ENCODE measurements at regions not wholly inside any gene's neighbourhood (a gene's known extent, or its start where the extent isn't known, plus 50 kb on each side); places are given as distances from the start of the nearest gene placed in this dataset.

GRCh38 chr12:124478985-124479645 lies 88.3 kb downstream of the NCOR2 start:
- ChIA-PET CTCF (no interaction called here), RAD21 (ENCODE audit: low non-redundant PET in 1 of 2, low total read pairs in 2 of 2, uncharacterized antibody in 2 of 2, unreplicated experiment in 2 of 2) (no interaction called here), POLR2A (no interaction called here)
- ATAC-seq (no peak), DNase-seq (ENCODE audit: low read depth, low spot score) (no peak)
- Histone ChIP-seq H3K79me2 (ENCODE audit: insufficient read depth, low read length) (peaks cover 4% of the 10 kb centered on the region; the same call in 1 of the 2 replicates), H3K4me3 (replicated peaks in 1 of 2; ENCODE audit: low read depth in 1 of 2, low read length in 2 of 2) (no peak overlapping the region), H3K27ac (ENCODE audit: low read depth, low read length) (no peak overlapping the region), H3K9ac (ENCODE audit: low read length) (no peak overlapping the region), H3K4me1 (ENCODE audit: control insufficient read depth in 1 of 2, insufficient read depth in 2 of 2, low read length in 2 of 2) (peaks cover 0 to 6% of the 10 kb centered on the region in 2 experiments; a peak in 1 of 4 replicates), H3K36me3 (ENCODE audit: control insufficient read depth in 1 of 2, insufficient read depth in 2 of 2, low read length in 2 of 2) (peaks cover 2 to 18% of the 10 kb centered on the region in 2 experiments; a peak in 2 of 4 replicates), H4K20me1 (ENCODE audit: insufficient read depth) (no peaks in the 10 kb centered on the region), H3K9me2 (ENCODE audit: insufficient read depth) (no peaks in the 10 kb centered on the region), H3K4me2 (ENCODE audit: low read length) (no peak overlapping the region), H2AFZ (ENCODE audit: low read depth, low read length, poor library complexity, severe bottlenecking) (no peak overlapping the region), H3K9me3 (ENCODE audit: control insufficient read depth in 1 of 2, insufficient read depth in 1 of 2, low read depth in 1 of 2, low read length in 2 of 2) (no peaks in the 10 kb centered on the region), H3K27me3 (ENCODE audit: insufficient read depth, low read length) (no peaks in the 10 kb centered on the region)
- intact Hi-C loops (cut with micrococcal nuclease) = no loop called here
- no TSS peak for BruUV-seq (replicated peaks)
- TF ChIP-seq JUND (IDR thresholded peaks at IDR 0.05) = no peak
- TF ChIP-seq RAD21 (IDR thresholded peaks at IDR 0.05; ENCODE audit: low read depth) = no peak
- TF ChIP-seq ZBTB33 (IDR thresholded peaks at IDR 0.05; ENCODE audit: extremely low read depth, insufficient replicate concordance, low read length) = no peak
- TF ChIP-seq MAX (IDR thresholded peaks at IDR 0.05) = no peak
- TF ChIP-seq CBX3 (IDR thresholded peaks at IDR 0.05; ENCODE audit: low read depth) = no peak
- TF ChIP-seq TCF7L2 (IDR thresholded peaks at IDR 0.05; ENCODE audit: borderline replicate concordance, extremely low read depth, insufficient read depth, insufficient read length) = no peak
- TF ChIP-seq EZH2 (IDR thresholded peaks at IDR 0.05) = no peak
- TF ChIP-seq ZFX (IDR thresholded peaks at IDR 0.05) = no peak
- no peak for TF ChIP-seq SP1 (IDR thresholded peaks at IDR 0.05; ENCODE audit: low read depth)
- no peak for TF ChIP-seq EZH2phosphoT487 (IDR thresholded peaks at IDR 0.05; ENCODE audit: borderline replicate concordance)
- no peak for TF ChIP-seq EGR1 (IDR thresholded peaks at IDR 0.05; ENCODE audit: low read depth)
- TF ChIP-seq CEBPB (IDR thresholded peaks at IDR 0.05; ENCODE audit: low read depth) = no peak
- TF ChIP-seq POLR2AphosphoS5 (IDR thresholded peaks at IDR 0.05; ENCODE audit: low read depth, low read length) = no peak
- no peak for TF ChIP-seq SRF (IDR thresholded peaks at IDR 0.05; ENCODE audit: low read depth)
- TF ChIP-seq POLR2A (IDR thresholded peaks at IDR 0.05; ENCODE audit: borderline replicate concordance, extremely low read depth, insufficient read depth, insufficient read length) = no peak
- no peak for TF ChIP-seq CTCF (IDR thresholded peaks at IDR 0.05 in 2 of 3, conservative IDR thresholded peaks at IDR 0.05 in 1 of 3; ENCODE audit: borderline replicate concordance in 1 of 3, insufficient read depth in 1 of 3, low read depth in 2 of 3, low read length in 2 of 3)
- TF ChIP-seq SIN3A (IDR thresholded peaks at IDR 0.05; ENCODE audit: low read depth) = no peak
- TF ChIP-seq ZNF274 (IDR thresholded peaks at IDR 0.05; ENCODE audit: low read depth, low read length) = no peak
- no peak for TF ChIP-seq ELF1 (IDR thresholded peaks at IDR 0.05; ENCODE audit: borderline replicate concordance, low read depth)
- TF ChIP-seq YY1 (IDR thresholded peaks at IDR 0.05; ENCODE audit: extremely low read depth, insufficient replicate concordance, low read depth, low read length) = no peak
